HepG2 (cell line): ENCODE measurements at regions not wholly inside any gene's neighbourhood (a gene's known extent, or its start where the extent isn't known, plus 50 kb on each side); places are given as distances from the start of the nearest gene placed in this dataset.

Experiments used
- ATAC-seq: fragments of 200-7000 bp; cut with Tn5 transposase; 3 replicates; pipeline ENCODE4 v1.9.1; 2020; ENCODE audit warnings: mild to moderate bottlenecking, moderate library complexity
- BruUV-seq: library from RNA; stranded (reverse); fragments of 400-500 nt; replicated peaks from 2 replicates; lab custom pipeline; 2021; lab: Mats Ljungman, UMichigan
- CTCF ChIA-PET: fragments of 300-600 bp; formaldehyde crosslinking; extraction: SDS; loops from one replicate; lab custom pipeline; 2021; ENCODE audit warnings: low total read pairs, inconsistent platforms, low intra/inter-chr PET ratio; lab: Yijun Ruan, JAX
- POLR2A ChIA-PET: fragments of 350-600 bp; sonication (Branson Sonifier 250); formaldehyde crosslinking; loops from one replicate; lab custom pipeline; 2020; ENCODE audit warnings: antibody characterized with exemption, inconsistent platforms; lab: Yijun Ruan, JAX
- DNase-seq: peaks from one replicate; pipeline ENCODE4 v3.0.0-alpha.2; 2015; ENCODE audit warnings: low spot score
- FAIRE-seq: peaks from 3 replicates; lab custom pipeline; 2011; peaks lifted over from hg19 to GRCh38; lab: Jason Lieb, UNC
- H2AFZ ChIP-seq: one replicate; pipeline ENCODE4 v1.6.1; 2011; ENCODE audit warnings: low read length, inconsistent platforms
- H3K27ac ChIP-seq: fragments of 300-600 bp; 3 replicates; pipeline ENCODE4 v1.8.0; 2011; ENCODE audit warnings: mixed run types, mild to moderate bottlenecking, mixed read lengths, low read length, inconsistent platforms; ENCODE audit not compliant: insufficient read depth; ENCODE audit errors: extremely low read length
- H3K27me3 ChIP-seq, 2 experiments: fragments of 200-600 bp in 1 of 2; 2 replicates in 1 of 2; 3 replicates in 1 of 2; pipeline versions ENCODE4 v1.6.0 to v1.8.0; 2011; ENCODE audit warnings: low read length in 2 of 2, mild to moderate bottlenecking in 2 of 2, moderate library complexity in 2 of 2, inconsistent platforms in 1 of 2; ENCODE audit not compliant: insufficient read depth in 2 of 2, control insufficient read depth in 1 of 2
- H3K36me3 ChIP-seq, 2 experiments: fragments of 200-600 bp in 1 of 2; replicated peaks in 1 of 2; 2 replicates in 1 of 2; 3 replicates in 1 of 2; pipeline versions ENCODE4 v1.5.1 to v1.8.0; 2011; ENCODE audit warnings: low read length in 2 of 2, inconsistent platforms in 1 of 2; ENCODE audit not compliant: insufficient read depth in 2 of 2, control insufficient read depth in 1 of 2
- H3K4me1 ChIP-seq: 2 replicates; pipeline ENCODE4 v1.5.1; 2012; ENCODE audit warnings: low read length, inconsistent platforms; ENCODE audit not compliant: insufficient read depth
- H3K4me2 ChIP-seq: 2 replicates; pipeline ENCODE4 v1.6.0; 2011; ENCODE audit warnings: low read depth, low read length, inconsistent platforms
- H3K4me3 ChIP-seq, 3 experiments: fragments of 200-600 bp in 1 of 3; sonication (generic), shearing (Covaris generic) in 1 of 3; replicated peaks in 1 of 3; 2 replicates each; pipeline ENCODE4 v1.5.1; 2011 to 2016; ENCODE audit warnings: low read length in 3 of 3, inconsistent platforms in 2 of 3, low read depth in 2 of 3, mild to moderate bottlenecking in 2 of 3, control low read depth in 1 of 3, mixed read lengths in 1 of 3; ENCODE audit not compliant: insufficient read depth in 1 of 3
- H3K79me2 ChIP-seq: one replicate; pipeline ENCODE4 v1.6.1; 2011; ENCODE audit warnings: low read length, inconsistent platforms; ENCODE audit not compliant: insufficient read depth
- H3K9ac ChIP-seq: 2 replicates; pipeline ENCODE4 v1.6.0; 2011; ENCODE audit warnings: mild to moderate bottlenecking, low read depth, low read length, inconsistent platforms; ENCODE audit not compliant: insufficient read depth
- H3K9me3 ChIP-seq: 2 replicates; pipeline ENCODE4 v1.5.1; 2012; ENCODE audit warnings: mild to moderate bottlenecking, low read length
- H4K20me1 ChIP-seq: 2 replicates; pipeline ENCODE4 v1.6.0; 2011; ENCODE audit warnings: inconsistent platforms, mild to moderate bottlenecking, low read length, moderate library complexity; ENCODE audit not compliant: insufficient read depth
- ARHGAP35 ChIP-seq: sonication (generic); formaldehyde crosslinking; IDR thresholded peaks from 2 replicates; pipeline ENCODE4 v1.9.0; 2022; ENCODE audit warnings: mild to moderate bottlenecking, inconsistent platforms, moderate library complexity, missing genetic modification reagents, borderline replicate concordance
- EHMT2 ChIP-seq: fragments of 200-600 bp; sonication (generic); IDR thresholded peaks from 2 replicates; pipeline ENCODE4 v1.7.0; 2017; ENCODE audit warnings: antibody characterized with exemption, low read depth, low read length, borderline replicate concordance
- ETV6 ChIP-seq: sonication (generic); formaldehyde crosslinking; conservative IDR thresholded peaks from 2 replicates; pipeline ENCODE4 v1.4.0; 2020; ENCODE audit warnings: missing genetic modification reagents
- FOSL1 ChIP-seq: sonication (generic); formaldehyde crosslinking; IDR thresholded peaks from 2 replicates; pipeline ENCODE4 v1.9.0; 2021; ENCODE audit warnings: missing genetic modification reagents, borderline replicate concordance
- GPN1 ChIP-seq: sonication (generic); formaldehyde crosslinking; IDR thresholded peaks from 2 replicates; pipeline ENCODE4 v1.5.1; 2020; ENCODE audit warnings: missing genetic modification reagents, borderline replicate concordance
- KLF12 ChIP-seq: sonication (generic); formaldehyde crosslinking; IDR thresholded peaks from 2 replicates; pipeline ENCODE4 v1.4.0; 2020; ENCODE audit warnings: missing genetic modification reagents, borderline replicate concordance
- KLF6 ChIP-seq: IDR thresholded peaks from 2 replicates; pipeline ENCODE4 v1.8.0; 2016; ENCODE audit warnings: missing biosample characterization, missing genetic modification reagents
- KMT2A ChIP-seq: sonication (generic); formaldehyde crosslinking; IDR thresholded peaks from 2 replicates; pipeline ENCODE4 v1.4.0; 2020; ENCODE audit warnings: missing genetic modification reagents
- MIXL1 ChIP-seq: IDR thresholded peaks from 2 replicates; pipeline ENCODE4 v1.6.1; 2016
- REXO4 ChIP-seq: sonication (generic); formaldehyde crosslinking; IDR thresholded peaks from 2 replicates; pipeline ENCODE4 v1.8.0; 2022; ENCODE audit warnings: missing genetic modification reagents, mild to moderate bottlenecking, borderline replicate concordance
- RNF219 ChIP-seq: sonication (generic); formaldehyde crosslinking; IDR thresholded peaks from 2 replicates; pipeline ENCODE4 v1.5.0; 2020; ENCODE audit warnings: mild to moderate bottlenecking, missing genetic modification reagents
- TBL1XR1 ChIP-seq: fragments of 150-350 bp; IDR thresholded peaks from 2 replicates; pipeline ENCODE4 v1.6.1; 2014; ENCODE audit warnings: borderline replicate concordance, low read length; ENCODE audit not compliant: partially characterized antibody
- TGIF2 ChIP-seq: IDR thresholded peaks from 2 replicates; pipeline ENCODE4 v1.6.1; 2016; ENCODE audit warnings: control low read depth, missing compliant biosample characterization
- TIGD3 ChIP-seq: sonication (generic); formaldehyde crosslinking; IDR thresholded peaks from 2 replicates; pipeline ENCODE4 v1.5.1; 2020; ENCODE audit warnings: mild to moderate bottlenecking, missing genetic modification reagents, borderline replicate concordance
- ZNF160 ChIP-seq: sonication (generic); formaldehyde crosslinking; IDR thresholded peaks from 2 replicates; pipeline ENCODE4 v1.8.0; 2022; ENCODE audit warnings: mild to moderate bottlenecking, inconsistent platforms, missing genetic modification reagents
- ZNF276 ChIP-seq: sonication (generic); formaldehyde crosslinking; IDR thresholded peaks from 2 replicates; pipeline ENCODE4 v1.4.0; 2020; ENCODE audit warnings: mild to moderate bottlenecking, low read depth, missing genetic modification reagents
- ZNF30 ChIP-seq: sonication (generic); formaldehyde crosslinking; IDR thresholded peaks from 2 replicates; pipeline ENCODE4 v1.5.0; 2020; ENCODE audit warnings: mild to moderate bottlenecking, missing genetic modification reagents
- ZNF572 ChIP-seq: sonication (generic); formaldehyde crosslinking; IDR thresholded peaks from 2 replicates; pipeline ENCODE4 v1.5.1; 2020; ENCODE audit warnings: mild to moderate bottlenecking, missing genetic modification reagents
- WGBS: methylation state at CpG from one replicate; pipeline ENCODE4 v1.1.6; 2017; ENCODE audit warnings: low lambda C conversion rate; 5-methylcytosine and 5-hydroxymethylcytosine counted together
- in situ Hi-C: cut with HindIII; loops from 2 replicates; pipeline ENCODE4 v1.10.0; 2017; ENCODE audit warnings: low pct_unique_long_range_greater_than_20kb; ENCODE audit not compliant: extremely low pct_ligation_motif_present
- intact Hi-C: fragments of 100-400 bp; cut with micrococcal nuclease; formaldehyde crosslinking; loops from one replicate; pipeline ENCODE4 v1.10.0; 2022; ENCODE audit not compliant: unreplicated experiment

GRCh38 chr4:24337451-24338190, 246.7 kb downstream of the DHX15 start:
- WGBS: 15% methylated on average over 13 of the region's 13 CpGs
- Histone ChIP-seq H3K4me2 (no peak overlapping the region), H3K27ac (no peak overlapping the region), H3K27me3 (no peaks in the 10 kb centered on the region; a peak in 1 of 5 replicates), H3K9me3 (no peaks in the 10 kb centered on the region), H3K4me3 (no peak overlapping the region), H4K20me1 (no peaks in the 10 kb centered on the region), H3K9ac (no peak overlapping the region), H2AFZ (no peak overlapping the region), H3K36me3 (no peaks in the 10 kb centered on the region), H3K4me1 (no peaks in the 10 kb centered on the region), H3K79me2 (no peaks in the 10 kb centered on the region)
- FAIRE-seq (no peak), DNase-seq (no peak), ATAC-seq (no peak)
- TF ChIP-seq EHMT2 (no peak), REXO4 (CRISPR knock-in tag) (no peak), TBL1XR1 (no peak), ZNF30 (CRISPR knock-in tag) (no peak), ETV6 (no peak), KLF12 (no peak), TIGD3 (no peak), ZNF160 (no peak), GPN1 (CRISPR knock-in tag) (no peak), MIXL1 (no peak), KLF6 (CRISPR knock-in tag) (no peak), TGIF2 (no peak), FOSL1 (CRISPR knock-in tag) (no peak), RNF219 (CRISPR knock-in tag) (no peak), ZNF276 (CRISPR knock-in tag) (no peak), ARHGAP35 (CRISPR knock-in tag) (no peak), KMT2A (CRISPR knock-in tag) (no peak), ZNF572 (no peak)
- POLR2A ChIA-PET: no interaction called here
- no TSS peak for BruUV-seq
- CTCF ChIA-PET: no interaction called here
- in situ Hi-C loops (no loop called here), intact Hi-C loops (no loop called here)
